ENCODE measurements at regions not wholly inside any gene's neighbourhood (a gene's known extent, or its start where the extent isn't known, plus 50 kb on each side); places are given as distances from the start of the nearest gene placed in this dataset.

DNA sequence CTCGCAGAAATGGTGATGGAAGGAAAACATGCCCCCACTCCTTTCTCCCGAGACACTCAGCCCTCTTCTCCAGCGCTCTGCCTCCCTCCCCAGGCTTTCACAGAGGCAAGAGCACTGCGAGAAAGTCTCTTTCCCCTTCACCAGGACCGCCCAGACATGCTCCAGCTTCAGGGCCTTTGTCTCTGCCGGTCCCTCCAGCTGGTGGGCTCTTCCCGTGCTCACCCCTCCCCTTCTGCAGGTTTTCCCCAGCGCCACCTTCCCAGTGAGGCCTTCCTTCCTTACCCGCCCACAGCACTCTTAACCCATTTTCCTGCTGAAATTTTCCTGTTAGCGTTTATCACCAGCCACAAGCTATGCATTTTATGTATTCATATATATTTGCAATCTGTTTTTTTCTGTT, 86.2 kb downstream of the TFAP2C start:
- Mint-ChIP-seq H3K9me3 (ENCODE audit: unreplicated experiment) (no peaks in the 10 kb centered on the region), H3K27ac (ENCODE audit: low read depth, unreplicated experiment) (no peak overlapping the region), H3K4me3 (ENCODE audit: unreplicated experiment) (no peak overlapping the region), H3K36me3 (ENCODE audit: insufficient read depth, unreplicated experiment) (no peaks in the 10 kb centered on the region), H3K27me3 (ENCODE audit: insufficient read depth, unreplicated experiment) (no peaks in the 10 kb centered on the region), H3K4me1 (ENCODE audit: insufficient read depth, unreplicated experiment) (peaks cover 19% of the 10 kb centered on the region)
- no peak for DNase-seq (ENCODE audit: unreplicated experiment)
- CTCF ChIA-PET: interaction anchor here (1.2 kb wide), 1 partner anchor 12 kb away, joined by 3 read pairs; no protein-coding TSS in a partner anchor
- intact Hi-C loops (cut with micrococcal nuclease): loop anchor here (10.0 kb wide), 2 partner anchors 81 to 259 kb away; no protein-coding TSS in a partner anchor
- TF ChIP-seq, protein P1, sequence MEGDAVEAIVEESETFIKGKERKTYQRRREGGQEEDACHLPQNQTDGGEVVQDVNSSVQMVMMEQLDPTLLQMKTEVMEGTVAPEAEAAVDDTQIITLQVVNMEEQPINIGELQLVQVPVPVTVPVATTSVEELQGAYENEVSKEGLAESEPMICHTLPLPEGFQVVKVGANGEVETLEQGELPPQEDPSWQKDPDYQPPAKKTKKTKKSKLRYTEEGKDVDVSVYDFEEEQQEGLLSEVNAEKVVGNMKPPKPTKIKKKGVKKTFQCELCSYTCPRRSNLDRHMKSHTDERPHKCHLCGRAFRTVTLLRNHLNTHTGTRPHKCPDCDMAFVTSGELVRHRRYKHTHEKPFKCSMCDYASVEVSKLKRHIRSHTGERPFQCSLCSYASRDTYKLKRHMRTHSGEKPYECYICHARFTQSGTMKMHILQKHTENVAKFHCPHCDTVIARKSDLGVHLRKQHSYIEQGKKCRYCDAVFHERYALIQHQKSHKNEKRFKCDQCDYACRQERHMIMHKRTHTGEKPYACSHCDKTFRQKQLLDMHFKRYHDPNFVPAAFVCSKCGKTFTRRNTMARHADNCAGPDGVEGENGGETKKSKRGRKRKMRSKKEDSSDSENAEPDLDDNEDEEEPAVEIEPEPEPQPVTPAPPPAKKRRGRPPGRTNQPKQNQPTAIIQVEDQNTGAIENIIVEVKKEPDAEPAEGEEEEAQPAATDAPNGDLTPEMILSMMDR (IDR thresholded peaks at IDR 0.05; ENCODE audit: unreplicated experiment): no peak
- no TSS peak for BruUV-seq (replicated peaks)
- POLR2A ChIA-PET: interaction anchor here (0.7 kb wide), 1 partner anchor 60 kb away, joined by 4 read pairs; no protein-coding TSS in a partner anchor

DNA sequence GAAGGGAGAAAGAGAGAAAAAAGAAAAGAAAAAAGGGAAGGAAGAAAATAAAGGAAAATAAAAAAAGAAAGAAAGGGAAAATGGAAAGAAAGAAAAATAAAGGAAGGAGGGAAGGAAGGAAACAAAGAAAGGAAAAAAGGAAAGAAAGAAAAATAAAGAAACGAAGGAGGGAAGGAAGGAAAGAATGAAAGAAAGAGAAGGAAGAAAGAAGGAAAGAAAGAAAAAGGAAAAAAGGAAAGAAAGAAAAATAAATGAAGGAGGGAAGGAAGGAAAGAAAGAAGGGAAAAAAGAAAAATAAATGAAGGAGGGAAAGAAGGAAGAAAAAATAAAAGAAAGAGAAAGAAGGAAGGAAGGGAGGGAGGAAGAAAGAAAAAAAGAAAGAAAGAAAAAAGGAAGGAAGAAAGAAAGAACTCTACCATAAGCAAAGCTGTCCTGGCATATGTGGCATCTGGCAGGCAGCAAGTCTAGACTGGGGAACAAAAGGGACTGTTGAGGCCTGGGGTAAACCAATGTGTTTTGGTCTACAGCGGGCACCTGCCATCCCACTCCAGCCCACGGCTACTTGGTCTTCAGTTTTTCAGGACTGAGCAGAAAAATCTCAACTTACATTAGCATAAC, 86.9 kb downstream of the TFAP2C start:
- H3K27ac Mint-ChIP-seq (ENCODE audit: low read depth, unreplicated experiment): no peak overlapping the region
- H3K36me3 Mint-ChIP-seq (ENCODE audit: insufficient read depth, unreplicated experiment): no peaks in the 10 kb centered on the region
- intact Hi-C loops (cut with micrococcal nuclease): loop anchor here (10.0 kb wide), 2 partner anchors 81 to 259 kb away; no protein-coding TSS in a partner anchor
- no peaks in the 10 kb centered on the region for H3K9me3 Mint-ChIP-seq (ENCODE audit: unreplicated experiment)
- no TSS peak for BruUV-seq (replicated peaks)
- peaks cover 18% of the 10 kb centered on the region for H3K4me1 Mint-ChIP-seq (ENCODE audit: insufficient read depth, unreplicated experiment)
- ChIA-PET POLR2A (interaction anchor here (0.7 kb wide), 1 partner anchor 59 kb away, joined by 4 read pairs; no protein-coding TSS in a partner anchor), CTCF (interaction anchor here (0.6 to 0.8 kb wide), 3 partner anchors 13 to 1469 kb away, joined by 3 to 4 read pairs (median 4); no protein-coding TSS in a partner anchor)
- no peaks in the 10 kb centered on the region for H3K27me3 Mint-ChIP-seq (ENCODE audit: insufficient read depth, unreplicated experiment)
- TF ChIP-seq, protein P1 (IDR thresholded peaks at IDR 0.05; ENCODE audit: unreplicated experiment): no peak
- H3K4me3 Mint-ChIP-seq (ENCODE audit: unreplicated experiment): no peak overlapping the region
- DNase-seq (ENCODE audit: unreplicated experiment): no peak

DNA sequence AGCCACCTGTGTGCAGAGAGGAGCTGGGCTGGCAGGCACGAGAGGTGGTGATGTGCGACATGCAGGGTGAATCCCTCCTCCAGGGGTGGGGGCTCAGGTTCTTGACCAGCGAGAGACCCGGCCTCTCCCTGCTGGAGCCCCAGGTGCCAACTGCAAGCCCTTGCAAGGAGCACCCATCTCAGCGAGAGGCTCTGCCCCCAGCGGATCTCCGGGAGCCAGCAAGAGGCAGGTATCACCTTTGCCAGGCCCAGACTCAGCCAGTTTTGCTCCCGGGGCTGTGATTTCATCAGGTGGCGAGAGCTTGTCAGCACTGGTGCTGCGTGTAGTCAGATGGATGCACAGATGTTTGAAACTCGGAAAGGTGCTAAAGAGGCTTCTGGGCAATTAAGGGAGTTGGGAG, 87.7 kb downstream of the TFAP2C start:
- DNase-seq (ENCODE audit: unreplicated experiment): peak; percentile 74
- no TSS peak for BruUV-seq (replicated peaks)
- intact Hi-C loops (cut with micrococcal nuclease): loop anchor here (10.0 kb wide), 2 partner anchors 82 to 258 kb away; no protein-coding TSS in a partner anchor
- H3K4me1 Mint-ChIP-seq (ENCODE audit: insufficient read depth, unreplicated experiment): peaks cover 10% of the 10 kb centered on the region
- H3K27me3 Mint-ChIP-seq (ENCODE audit: insufficient read depth, unreplicated experiment): no peaks in the 10 kb centered on the region
- TF ChIP-seq, protein P1 (IDR thresholded peaks at IDR 0.05; ENCODE audit: unreplicated experiment): no peak
- no peak overlapping the region for H3K4me3 Mint-ChIP-seq (ENCODE audit: unreplicated experiment)
- H3K9me3 Mint-ChIP-seq (ENCODE audit: unreplicated experiment): no peaks in the 10 kb centered on the region
- ChIA-PET POLR2A (interaction anchor here (0.9 to 1.2 kb wide), 2 partner anchors 71 to 87 kb away, joined by 3 to 4 read pairs; partner anchors contain the start of gene TFAP2C), CTCF (interaction anchor here (0.6 to 1.0 kb wide), 9 partner anchors 9 to 1468 kb away, joined by 3 to 5 read pairs (median 4); no protein-coding TSS in a partner anchor)
- no peak overlapping the region for H3K27ac Mint-ChIP-seq (ENCODE audit: low read depth, unreplicated experiment)
- H3K36me3 Mint-ChIP-seq (ENCODE audit: insufficient read depth, unreplicated experiment): no peaks in the 10 kb centered on the region

DNA sequence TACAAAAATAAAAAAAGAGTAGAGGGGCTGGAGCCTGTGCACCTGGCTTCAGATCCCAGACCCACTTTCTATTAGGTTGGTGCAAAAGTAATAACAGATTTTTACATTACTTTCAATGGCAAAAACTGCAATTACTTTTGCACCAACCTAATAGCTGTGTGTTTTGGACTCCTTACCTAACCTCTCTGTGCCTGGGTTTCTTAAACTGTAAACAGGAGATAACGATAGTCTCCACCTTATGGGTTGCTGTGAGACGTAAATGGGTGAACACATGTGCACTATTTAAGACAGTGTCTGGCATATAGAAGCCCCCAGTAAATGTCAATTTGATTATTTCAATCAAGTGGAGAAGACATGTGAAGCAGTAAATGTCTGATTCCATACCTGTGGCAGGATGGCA, 89.7 kb downstream of the TFAP2C start:
- no peaks in the 10 kb centered on the region for H3K36me3 Mint-ChIP-seq (ENCODE audit: insufficient read depth, unreplicated experiment)
- no peak overlapping the region for H3K27ac Mint-ChIP-seq (ENCODE audit: low read depth, unreplicated experiment)
- H3K9me3 Mint-ChIP-seq (ENCODE audit: unreplicated experiment): no peaks in the 10 kb centered on the region
- intact Hi-C loops (cut with micrococcal nuclease): loop anchor here (10.0 kb wide), 2 partner anchors 84 to 256 kb away; no protein-coding TSS in a partner anchor
- no TSS peak for BruUV-seq (replicated peaks)
- ChIA-PET CTCF (no interaction called here), POLR2A (no interaction called here)
- H3K27me3 Mint-ChIP-seq (ENCODE audit: insufficient read depth, unreplicated experiment): no peaks in the 10 kb centered on the region
- peaks cover 6% of the 10 kb centered on the region for H3K4me1 Mint-ChIP-seq (ENCODE audit: insufficient read depth, unreplicated experiment)
- no peak overlapping the region for H3K4me3 Mint-ChIP-seq (ENCODE audit: unreplicated experiment)
- DNase-seq (ENCODE audit: unreplicated experiment): no peak
- TF ChIP-seq, protein P1 (IDR thresholded peaks at IDR 0.05; ENCODE audit: unreplicated experiment): no peak
